Endothelial cell of umbilical vein (primary cell): ENCODE measurements at regions not wholly inside any gene's neighbourhood (a gene's known extent, or its start where the extent isn't known, plus 50 kb on each side); places are given as distances from the start of the nearest gene placed in this dataset.

Source experiments
- BruUV-seq: library from RNA; stranded (reverse); fragments of 400-500 nt; replicated peaks from 2 replicates; lab custom pipeline; 2021; lab: Mats Ljungman, UMichigan
- CTCF ChIA-PET: fragments of 300-600, 350-600 bp; sonication (Branson Sonifier 250); formaldehyde crosslinking; loops from one replicate; lab custom pipeline; 2021; ENCODE audit warnings: antibody characterized with exemption, inconsistent platforms; lab: Charles Lee
- POLR2A ChIA-PET: fragments of 300-600, 350-600 bp; sonication (Branson Sonifier 250); formaldehyde crosslinking; loops from one replicate; lab custom pipeline; 2021; ENCODE audit warnings: antibody characterized with exemption, inconsistent platforms; lab: Charles Lee
- DNase-seq: peaks from one replicate; pipeline ENCODE4 v3.0.0-alpha.2; 2011; ENCODE audit warnings: low read depth, low spot score
- FAIRE-seq: peaks from 2 replicates; lab custom pipeline; 2011; peaks lifted over from hg19 to GRCh38; lab: Jason Lieb, UNC
- H2AFZ ChIP-seq: 2 replicates; pipeline ENCODE4 v1.6.0; 2012; ENCODE audit warnings: low read depth, low read length, control low read depth, inconsistent platforms
- H3K27ac ChIP-seq: 2 replicates; pipeline ENCODE4 v1.5.1; 2011; ENCODE audit warnings: low read depth, mild to moderate bottlenecking, control low read depth, low read length, moderate library complexity; ENCODE audit not compliant: insufficient read depth
- H3K27me3 ChIP-seq, 2 experiments: 2 replicates each; pipeline versions ENCODE4 v1.6.0 to v1.6.1; 2011; ENCODE audit warnings: low read length in 2 of 2, mixed read lengths in 1 of 2; ENCODE audit not compliant: control insufficient read depth in 2 of 2, insufficient read depth in 2 of 2
- H3K36me3 ChIP-seq, 2 experiments: 2 replicates in 1 of 2; 3 replicates in 1 of 2; pipeline ENCODE4 v1.5.1; 2011; ENCODE audit warnings: low read length in 2 of 2, mild to moderate bottlenecking in 1 of 2, moderate library complexity in 1 of 2; ENCODE audit not compliant: control insufficient read depth in 2 of 2, insufficient read depth in 2 of 2; ENCODE audit errors: extremely low read depth in 1 of 2
- H3K4me1 ChIP-seq: 3 replicates; pipeline ENCODE4 v1.5.1; 2011; ENCODE audit warnings: mild to moderate bottlenecking, low read length; ENCODE audit not compliant: control insufficient read depth, insufficient read depth; ENCODE audit errors: extremely low read depth
- H3K4me2 ChIP-seq: 2 replicates; pipeline ENCODE4 v1.6.1; 2011; ENCODE audit warnings: low read length, control low read depth, mixed read lengths; ENCODE audit not compliant: insufficient read depth
- H3K4me3 ChIP-seq, 3 experiments: fragments of 200-600 bp in 1 of 3; sonication (generic), shearing (Covaris generic) in 1 of 3; replicated peaks in 1 of 3; 2 replicates each; pipeline ENCODE4 v1.5.1; 2011 to 2016; ENCODE audit warnings: control low read depth in 3 of 3, low read length in 3 of 3, mild to moderate bottlenecking in 2 of 3, inconsistent platforms in 1 of 3, low read depth in 1 of 3, moderate library complexity in 1 of 3; ENCODE audit not compliant: insufficient read depth in 1 of 3
- H3K79me2 ChIP-seq: 2 replicates; pipeline ENCODE4 v1.6.0; 2012; ENCODE audit warnings: low read length, inconsistent platforms; ENCODE audit not compliant: control insufficient read depth, insufficient read depth
- H3K9ac ChIP-seq: replicated peaks from 2 replicates; pipeline ENCODE3; 2011; ENCODE audit warnings: low read length, control low read depth; ENCODE audit not compliant: insufficient read depth; ENCODE audit errors: extremely low read depth
- H3K9me1 ChIP-seq: replicated peaks from 3 replicates; pipeline ENCODE4 v1.6.0; 2011; ENCODE audit warnings: mild to moderate bottlenecking, low read length; ENCODE audit not compliant: control insufficient read depth, insufficient read depth; ENCODE audit errors: extremely low read depth
- H3K9me3 ChIP-seq: replicated peaks from 2 replicates; pipeline ENCODE4 v1.5.1; 2012; ENCODE audit warnings: low read length, inconsistent platforms; ENCODE audit not compliant: control insufficient read depth, insufficient read depth
- H4K20me1 ChIP-seq: replicated peaks from 2 replicates; pipeline ENCODE3; 2011; ENCODE audit warnings: mild to moderate bottlenecking, low read length; ENCODE audit not compliant: control insufficient read depth, insufficient read depth; ENCODE audit errors: extremely low read depth
- EZH2 ChIP-seq: IDR thresholded peaks from 2 replicates; pipeline ENCODE4 v1.6.1; 2012; ENCODE audit warnings: borderline replicate concordance, low read depth, mild to moderate bottlenecking, moderate library complexity, low read length, inconsistent platforms; ENCODE audit not compliant: severe bottlenecking
- FOS ChIP-seq: IDR thresholded peaks from 2 replicates; pipeline ENCODE4 v1.6.1; 2011; ENCODE audit warnings: mild to moderate bottlenecking, low read length, moderate library complexity, borderline replicate concordance; ENCODE audit not compliant: insufficient read depth
- GATA2 ChIP-seq: IDR thresholded peaks from 2 replicates; pipeline ENCODE4 v1.7.0; 2011; ENCODE audit warnings: low read depth, mild to moderate bottlenecking, moderate library complexity, mixed read lengths, low read length; ENCODE audit not compliant: insufficient read length, insufficient read depth
- JUN ChIP-seq: IDR thresholded peaks from 2 replicates; pipeline ENCODE4 v1.6.1; 2011; ENCODE audit warnings: borderline replicate concordance, low read depth; ENCODE audit not compliant: insufficient read length, insufficient read depth
- MAX ChIP-seq: IDR thresholded peaks from 2 replicates; pipeline ENCODE4 v1.6.1; 2011; ENCODE audit not compliant: insufficient read depth, insufficient read length
- MYC ChIP-seq: IDR thresholded peaks from one replicate; pipeline ENCODE4 v1.6.1; 2011; ENCODE audit warnings: mild to moderate bottlenecking, low read depth, low read length
- POLR2A ChIP-seq: IDR thresholded peaks from 2 replicates; pipeline ENCODE4 v1.6.1; 2012; ENCODE audit warnings: low read depth, mild to moderate bottlenecking, control low read depth, low read length
- POLR2AphosphoS5 ChIP-seq: IDR thresholded peaks from 2 replicates; pipeline ENCODE4 v1.6.1; 2012; ENCODE audit warnings: low read depth, mild to moderate bottlenecking, control low read depth, low read length, moderate library complexity; ENCODE audit not compliant: insufficient read depth
- dilution Hi-C: fragments of 300-500 bp; cut with MboI; formaldehyde crosslinking; loops from one replicate; pipeline ENCODE4 v1.15.0; 2019; ENCODE audit warnings: low sequenced_read_pairs; ENCODE audit not compliant: extremely low pct_ligation_motif_present
- intact Hi-C: fragments of 100-400 bp; cut with micrococcal nuclease; formaldehyde crosslinking; loops from one replicate; pipeline ENCODE4 v1.10.0; 2022
- TF ChIP-seq, protein P1 (sequence below), 2 donors: IDR thresholded peaks; 1 replicate in 1 of 2; 2 replicates in 1 of 2; pipeline ENCODE4 v1.5.1; 2011; ENCODE audit warnings: low read length in 2 of 2, mild to moderate bottlenecking in 2 of 2, moderate library complexity in 2 of 2, control low read depth in 1 of 2, inconsistent platforms in 1 of 2, low read depth in 1 of 2; ENCODE audit not compliant: insufficient read depth in 1 of 2; ENCODE audit errors: extremely low read depth in 1 of 2

DNA sequence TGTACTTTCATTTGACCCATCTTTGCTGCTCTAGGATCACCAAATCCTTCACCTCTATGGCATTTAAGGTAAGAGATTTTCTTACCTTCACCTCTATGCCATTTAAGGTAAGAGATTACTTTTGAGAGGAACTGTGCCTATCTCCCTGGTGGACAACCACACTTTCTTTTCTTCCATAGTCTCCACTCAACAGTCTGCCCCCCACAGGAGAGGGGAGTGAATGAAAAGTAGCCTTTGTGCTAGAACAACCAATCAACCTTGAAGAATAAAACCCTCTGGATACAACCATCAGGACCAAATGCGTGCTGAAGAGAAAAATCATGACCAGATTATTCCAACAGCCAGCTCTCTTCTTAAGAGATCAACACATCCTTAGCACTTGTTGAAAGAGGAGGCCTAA lies 258.6 kb upstream of the TMPO start:
- H3K4me1 ChIP-seq: no peaks in the 10 kb centered on the region
- TF ChIP-seq GATA2 (no peak), FOS (no peak), MYC (no peak), POLR2AphosphoS5 (no peak), JUN (no peak), POLR2A (no peak), MAX (no peak), EZH2 (no peak)
- TF ChIP-seq, protein P1, sequence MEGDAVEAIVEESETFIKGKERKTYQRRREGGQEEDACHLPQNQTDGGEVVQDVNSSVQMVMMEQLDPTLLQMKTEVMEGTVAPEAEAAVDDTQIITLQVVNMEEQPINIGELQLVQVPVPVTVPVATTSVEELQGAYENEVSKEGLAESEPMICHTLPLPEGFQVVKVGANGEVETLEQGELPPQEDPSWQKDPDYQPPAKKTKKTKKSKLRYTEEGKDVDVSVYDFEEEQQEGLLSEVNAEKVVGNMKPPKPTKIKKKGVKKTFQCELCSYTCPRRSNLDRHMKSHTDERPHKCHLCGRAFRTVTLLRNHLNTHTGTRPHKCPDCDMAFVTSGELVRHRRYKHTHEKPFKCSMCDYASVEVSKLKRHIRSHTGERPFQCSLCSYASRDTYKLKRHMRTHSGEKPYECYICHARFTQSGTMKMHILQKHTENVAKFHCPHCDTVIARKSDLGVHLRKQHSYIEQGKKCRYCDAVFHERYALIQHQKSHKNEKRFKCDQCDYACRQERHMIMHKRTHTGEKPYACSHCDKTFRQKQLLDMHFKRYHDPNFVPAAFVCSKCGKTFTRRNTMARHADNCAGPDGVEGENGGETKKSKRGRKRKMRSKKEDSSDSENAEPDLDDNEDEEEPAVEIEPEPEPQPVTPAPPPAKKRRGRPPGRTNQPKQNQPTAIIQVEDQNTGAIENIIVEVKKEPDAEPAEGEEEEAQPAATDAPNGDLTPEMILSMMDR (IDR thresholded peaks at IDR 0.05; ENCODE audit: extremely low read depth in 1 of 2, insufficient read depth in 1 of 2, low read depth in 1 of 2, low read length in 2 of 2): no peak
- no peaks in the 10 kb centered on the region for H3K79me2 ChIP-seq
- H3K27me3 ChIP-seq: no peaks in the 10 kb centered on the region
- no peak overlapping the region for H2AFZ ChIP-seq
- intact Hi-C loops: no loop called here
- H3K4me3 ChIP-seq: no peak overlapping the region
- no peaks in the 10 kb centered on the region for H3K9me1 ChIP-seq
- H3K9me3 ChIP-seq: no peaks in the 10 kb centered on the region
- no peak overlapping the region for H3K9ac ChIP-seq
- no peak overlapping the region for H3K4me2 ChIP-seq
- no peak for FAIRE-seq
- H3K27ac ChIP-seq: no peak overlapping the region
- H3K36me3 ChIP-seq: no peaks in the 10 kb centered on the region
- POLR2A ChIA-PET: no interaction called here
- DNase-seq: no peak
- H4K20me1 ChIP-seq: no peaks in the 10 kb centered on the region
- CTCF ChIA-PET: no interaction called here
- BruUV-seq: no TSS peak
- dilution Hi-C loops: no loop called here
